GM23248 (cell line): ENCODE measurements at regions not wholly inside any gene's neighbourhood (a gene's known extent, or its start where the extent isn't known, plus 50 kb on each side); places are given as distances from the start of the nearest gene placed in this dataset.

ENCODE experiments used
- EZH2 ChIP-seq: fragments of 200-600 bp; sonication (generic); IDR thresholded peaks from 2 replicates; pipeline ENCODE4 v1.6.1; 2018; ENCODE audit warnings: antibody characterized with exemption, mild to moderate bottlenecking; ENCODE audit not compliant: insufficient read depth, poor library complexity, severe bottlenecking
- EZH2phosphoT487 ChIP-seq: fragments of 200-600 bp; sonication (generic); IDR thresholded peaks from 2 replicates; pipeline ENCODE4 v1.6.1; 2018; ENCODE audit warnings: antibody characterized with exemption, moderate library complexity, mild to moderate bottlenecking, low read depth; ENCODE audit not compliant: insufficient read depth

DNA sequence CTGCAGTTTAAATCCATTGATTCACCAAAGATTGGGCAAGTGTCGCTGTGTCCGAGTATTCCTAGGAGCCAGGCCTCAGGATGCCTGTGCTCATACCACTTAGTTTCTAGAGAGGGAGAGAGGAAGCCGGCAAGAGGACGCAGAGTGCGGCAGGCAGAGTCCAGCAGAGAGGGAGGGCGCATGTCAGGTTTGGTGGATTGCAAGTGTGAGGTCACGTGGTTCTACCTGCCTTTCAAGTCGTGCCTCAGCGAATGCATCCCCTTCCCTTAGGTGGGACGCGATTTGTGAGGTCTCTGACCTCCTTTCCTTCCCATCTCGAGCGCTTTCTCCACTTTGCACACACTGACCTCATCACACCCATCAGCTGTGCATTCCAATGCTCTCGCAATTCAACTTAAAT, 188.1 kb downstream of the TMEM18 start:
- TF ChIP-seq EZH2phosphoT487 (no peak), EZH2 (no peak)
